Astrocyte (in vitro differentiated cells and primary cell): ENCODE measurements at regions not wholly inside any gene's neighbourhood (a gene's known extent, or its start where the extent isn't known, plus 50 kb on each side); places are given as distances from the start of the nearest gene placed in this dataset.
A peak's percentile ranks its signal among the peaks of the same experiment; 100 is the strongest.

Experiments
- DNase-seq: peaks from one replicate; pipeline ENCODE4 v3.0.0-alpha.2; 2010; ENCODE audit warnings: low read depth
- FAIRE-seq: peaks from 2 replicates; lab custom pipeline; 2011; peaks lifted over from hg19 to GRCh38; lab: Jason Lieb, UNC
- H2AFZ ChIP-seq: 2 replicates; pipeline ENCODE4 v1.6.0; 2012; ENCODE audit warnings: low read depth, low read length, inconsistent platforms
- H3K27ac ChIP-seq: 2 replicates; pipeline ENCODE4 v1.5.1; 2011; ENCODE audit warnings: low read depth, low read length, inconsistent platforms
- H3K27me3 ChIP-seq: 2 replicates; pipeline ENCODE4 v1.6.0; 2011; ENCODE audit warnings: low read length, inconsistent platforms; ENCODE audit not compliant: insufficient read depth
- H3K36me3 ChIP-seq: 2 replicates; pipeline ENCODE4 v1.5.1; 2011; ENCODE audit warnings: low read length, inconsistent platforms; ENCODE audit not compliant: insufficient read depth
- H3K4me1 ChIP-seq: 2 replicates; pipeline ENCODE4 v1.5.1; 2011; ENCODE audit warnings: low read length, inconsistent platforms; ENCODE audit not compliant: insufficient read depth
- H3K4me2 ChIP-seq: 2 replicates; pipeline ENCODE4 v1.6.0; 2012; ENCODE audit warnings: low read length, inconsistent platforms
- H3K4me3 ChIP-seq: 2 replicates; pipeline ENCODE4 v1.5.1; 2011; ENCODE audit warnings: low read depth, mild to moderate bottlenecking, low read length, inconsistent platforms; ENCODE audit not compliant: insufficient read depth
- H3K79me2 ChIP-seq: 2 replicates; pipeline ENCODE4 v1.6.0; 2012; ENCODE audit warnings: mild to moderate bottlenecking, low read length, inconsistent platforms; ENCODE audit not compliant: insufficient read depth
- H3K9ac ChIP-seq: 2 replicates; pipeline ENCODE4 v1.6.0; 2012; ENCODE audit warnings: mild to moderate bottlenecking, low read length, inconsistent platforms
- H3K9me3 ChIP-seq: 2 replicates; pipeline ENCODE4 v1.5.1; 2012; ENCODE audit warnings: low read depth, mild to moderate bottlenecking, low read length, inconsistent platforms; ENCODE audit not compliant: insufficient read depth
- H4K20me1 ChIP-seq: 2 replicates; pipeline ENCODE4 v1.6.0; 2012; ENCODE audit warnings: low read length, inconsistent platforms; ENCODE audit not compliant: insufficient read depth
- H3K27ac Mint-ChIP-seq: one replicate; pipeline ENCODE4 v1.8.0; 2021; ENCODE audit warnings: mild to moderate bottlenecking, mixed read lengths; ENCODE audit not compliant: unreplicated experiment
- H3K27me3 Mint-ChIP-seq: one replicate; pipeline ENCODE4 v1.8.0; 2021; ENCODE audit warnings: low read depth, mixed read lengths; ENCODE audit not compliant: unreplicated experiment
- H3K36me3 Mint-ChIP-seq: one replicate; pipeline ENCODE4 v1.8.0; 2021; ENCODE audit warnings: low read depth, mixed read lengths; ENCODE audit not compliant: unreplicated experiment
- H3K4me1 Mint-ChIP-seq: one replicate; pipeline ENCODE4 v1.8.0; 2021; ENCODE audit warnings: low read depth, mixed read lengths; ENCODE audit not compliant: unreplicated experiment
- H3K4me3 Mint-ChIP-seq: one replicate; pipeline ENCODE4 v1.8.0; 2021; ENCODE audit warnings: mild to moderate bottlenecking, moderate library complexity, mixed read lengths; ENCODE audit not compliant: unreplicated experiment
- H3K9me3 Mint-ChIP-seq: one replicate; pipeline ENCODE4 v1.8.0; 2021; ENCODE audit warnings: mild to moderate bottlenecking, mixed read lengths; ENCODE audit not compliant: unreplicated experiment
- EZH2 ChIP-seq: IDR thresholded peaks from 2 replicates; pipeline ENCODE4 v1.6.1; 2012; ENCODE audit warnings: mild to moderate bottlenecking, low read length, inconsistent platforms; ENCODE audit not compliant: insufficient read depth
- TF ChIP-seq, protein P1 (sequence below): IDR thresholded peaks from 2 replicates; pipeline ENCODE4 v1.5.1; 2011; ENCODE audit warnings: low read depth, mild to moderate bottlenecking, inconsistent platforms, low read length, moderate library complexity; ENCODE audit not compliant: insufficient read depth

DNA sequence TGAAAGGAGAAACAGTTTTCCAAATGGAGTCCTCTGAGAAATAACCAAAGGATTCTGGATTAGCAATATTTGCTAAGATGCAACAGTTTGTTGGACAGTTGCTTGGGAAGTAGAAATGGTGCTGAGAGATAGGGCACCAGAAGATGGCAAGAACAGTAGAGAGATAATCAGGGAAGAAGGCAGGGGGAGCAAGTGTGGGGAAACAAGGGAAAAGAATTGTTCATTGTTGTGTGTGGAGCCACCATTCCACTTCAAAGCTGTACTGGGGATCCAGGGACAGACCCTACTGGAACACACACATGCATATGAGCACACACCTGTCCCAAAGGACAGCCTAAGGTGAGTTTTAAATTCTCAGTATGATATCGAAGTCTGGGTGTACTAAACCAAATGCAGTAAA, 152.5 kb downstream of the ZNF608 start:
- Histone ChIP-seq H2AFZ (no peak overlapping the region), H3K36me3 (no peaks in the 10 kb centered on the region), H3K4me3 (no peak overlapping the region), H3K4me2 (no peak overlapping the region), H3K9ac (no peak overlapping the region), H3K27me3 (no peaks in the 10 kb centered on the region), H3K79me2 (no peaks in the 10 kb centered on the region), H4K20me1 (no peaks in the 10 kb centered on the region), H3K4me1 (peaks cover 12% of the 10 kb centered on the region), H3K27ac (no peak overlapping the region), H3K9me3 (no peaks in the 10 kb centered on the region)
- DNase-seq: no peak
- TF ChIP-seq EZH2: no peak
- TF ChIP-seq, protein P1, sequence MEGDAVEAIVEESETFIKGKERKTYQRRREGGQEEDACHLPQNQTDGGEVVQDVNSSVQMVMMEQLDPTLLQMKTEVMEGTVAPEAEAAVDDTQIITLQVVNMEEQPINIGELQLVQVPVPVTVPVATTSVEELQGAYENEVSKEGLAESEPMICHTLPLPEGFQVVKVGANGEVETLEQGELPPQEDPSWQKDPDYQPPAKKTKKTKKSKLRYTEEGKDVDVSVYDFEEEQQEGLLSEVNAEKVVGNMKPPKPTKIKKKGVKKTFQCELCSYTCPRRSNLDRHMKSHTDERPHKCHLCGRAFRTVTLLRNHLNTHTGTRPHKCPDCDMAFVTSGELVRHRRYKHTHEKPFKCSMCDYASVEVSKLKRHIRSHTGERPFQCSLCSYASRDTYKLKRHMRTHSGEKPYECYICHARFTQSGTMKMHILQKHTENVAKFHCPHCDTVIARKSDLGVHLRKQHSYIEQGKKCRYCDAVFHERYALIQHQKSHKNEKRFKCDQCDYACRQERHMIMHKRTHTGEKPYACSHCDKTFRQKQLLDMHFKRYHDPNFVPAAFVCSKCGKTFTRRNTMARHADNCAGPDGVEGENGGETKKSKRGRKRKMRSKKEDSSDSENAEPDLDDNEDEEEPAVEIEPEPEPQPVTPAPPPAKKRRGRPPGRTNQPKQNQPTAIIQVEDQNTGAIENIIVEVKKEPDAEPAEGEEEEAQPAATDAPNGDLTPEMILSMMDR: no peak
- no peak for FAIRE-seq
- Mint-ChIP-seq H3K27me3 (no peaks in the 10 kb centered on the region), H3K9me3 (peaks cover 3% of the 10 kb centered on the region), H3K27ac (no peak overlapping the region), H3K4me1 (peaks cover 11% of the 10 kb centered on the region), H3K4me3 (no peak overlapping the region), H3K36me3 (peaks cover 2% of the 10 kb centered on the region)

- no peak overlapping the region for H3K4me2 ChIP-seq
- Mint-ChIP-seq H3K27me3 (no peaks in the 10 kb centered on the region), H3K36me3 (peaks cover 2% of the 10 kb centered on the region), H3K4me3 (no peak overlapping the region), H3K9me3 (peaks cover 3% of the 10 kb centered on the region), H3K27ac (no peak overlapping the region), H3K4me1 (peaks cover 10% of the 10 kb centered on the region)
- FAIRE-seq (no peak), DNase-seq (no peak)
- H3K27ac ChIP-seq: no peak overlapping the region
- H3K4me1 ChIP-seq: peaks cover 10% of the 10 kb centered on the region
- no peaks in the 10 kb centered on the region for H3K9me3 ChIP-seq
- H3K79me2 ChIP-seq: no peaks in the 10 kb centered on the region
- H3K4me3 ChIP-seq: no peak overlapping the region
- no peak overlapping the region for H2AFZ ChIP-seq
- no peaks in the 10 kb centered on the region for H4K20me1 ChIP-seq
- TF ChIP-seq EZH2: no peak
- TF ChIP-seq, protein P1: no peak
- H3K27me3 ChIP-seq: no peaks in the 10 kb centered on the region
- no peak overlapping the region for H3K9ac ChIP-seq
- H3K36me3 ChIP-seq: no peaks in the 10 kb centered on the region
These were observed 153.5 kb downstream of the ZNF608 start for GRCh38 chr5:124592891-124593290.

- Mint-ChIP-seq H3K9me3 (peaks cover 3% of the 10 kb centered on the region), H3K36me3 (peaks cover 2% of the 10 kb centered on the region), H3K4me3 (no peak overlapping the region), H3K4me1 (peaks cover 3% of the 10 kb centered on the region), H3K27me3 (no peaks in the 10 kb centered on the region), H3K27ac (peak overlapping the region; percentile 8)
- Histone ChIP-seq H4K20me1 (no peaks in the 10 kb centered on the region), H3K79me2 (no peaks in the 10 kb centered on the region), H3K36me3 (no peaks in the 10 kb centered on the region), H3K27ac (no peak overlapping the region), H3K9me3 (no peaks in the 10 kb centered on the region), H3K4me3 (no peak overlapping the region), H3K9ac (no peak overlapping the region), H3K4me1 (peaks cover under 1% of the 10 kb centered on the region), H3K27me3 (no peaks in the 10 kb centered on the region), H2AFZ (no peak overlapping the region), H3K4me2 (no peak overlapping the region)
- DNase-seq (no peak), FAIRE-seq (no peak)
- TF ChIP-seq, protein P1: no peak
- no peak for TF ChIP-seq EZH2
These were observed 154.9 kb downstream of the ZNF608 start for GRCh38 chr5:124591583-124591982.
